ENCODE measurements at regions not wholly inside any gene's neighbourhood (a gene's known extent, or its start where the extent isn't known, plus 50 kb on each side); places are given as distances from the start of the nearest gene placed in this dataset.
"Not testable (repeated sequence)": the region's sequence is repeated elsewhere in the genome, so short reads cannot be mapped to it uniquely, and the experiment has no call there.

DNA sequence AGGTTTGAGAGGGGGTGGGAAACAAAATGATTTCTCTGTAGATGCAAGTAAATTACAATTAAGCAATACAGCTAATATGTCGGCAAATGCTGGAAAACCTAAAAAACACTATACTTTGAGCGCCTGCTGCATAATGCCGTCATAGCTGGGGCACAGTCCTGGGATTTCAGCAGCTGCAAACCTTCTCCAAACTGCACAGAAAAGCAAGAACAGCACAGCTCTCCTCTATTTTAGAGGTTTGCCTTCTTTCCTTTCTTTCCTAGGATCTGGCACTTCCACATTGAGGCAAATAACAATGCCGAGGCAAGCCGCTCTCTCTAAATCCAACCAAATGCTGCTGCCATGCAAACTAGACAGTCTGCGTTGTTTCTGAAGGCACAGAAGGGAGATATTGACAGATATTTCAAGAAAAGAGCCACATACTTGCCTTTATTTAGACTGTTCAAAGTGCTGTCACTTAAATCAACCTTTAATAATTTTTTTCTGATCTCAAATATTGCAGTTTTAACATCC is 287.1 kb upstream of the G2E3 start:
- no peak overlapping the region for H3K4me3 Mint-ChIP-seq
- no peak for DNase-seq (ENCODE audit: extremely low spot score, unreplicated experiment)

DNA sequence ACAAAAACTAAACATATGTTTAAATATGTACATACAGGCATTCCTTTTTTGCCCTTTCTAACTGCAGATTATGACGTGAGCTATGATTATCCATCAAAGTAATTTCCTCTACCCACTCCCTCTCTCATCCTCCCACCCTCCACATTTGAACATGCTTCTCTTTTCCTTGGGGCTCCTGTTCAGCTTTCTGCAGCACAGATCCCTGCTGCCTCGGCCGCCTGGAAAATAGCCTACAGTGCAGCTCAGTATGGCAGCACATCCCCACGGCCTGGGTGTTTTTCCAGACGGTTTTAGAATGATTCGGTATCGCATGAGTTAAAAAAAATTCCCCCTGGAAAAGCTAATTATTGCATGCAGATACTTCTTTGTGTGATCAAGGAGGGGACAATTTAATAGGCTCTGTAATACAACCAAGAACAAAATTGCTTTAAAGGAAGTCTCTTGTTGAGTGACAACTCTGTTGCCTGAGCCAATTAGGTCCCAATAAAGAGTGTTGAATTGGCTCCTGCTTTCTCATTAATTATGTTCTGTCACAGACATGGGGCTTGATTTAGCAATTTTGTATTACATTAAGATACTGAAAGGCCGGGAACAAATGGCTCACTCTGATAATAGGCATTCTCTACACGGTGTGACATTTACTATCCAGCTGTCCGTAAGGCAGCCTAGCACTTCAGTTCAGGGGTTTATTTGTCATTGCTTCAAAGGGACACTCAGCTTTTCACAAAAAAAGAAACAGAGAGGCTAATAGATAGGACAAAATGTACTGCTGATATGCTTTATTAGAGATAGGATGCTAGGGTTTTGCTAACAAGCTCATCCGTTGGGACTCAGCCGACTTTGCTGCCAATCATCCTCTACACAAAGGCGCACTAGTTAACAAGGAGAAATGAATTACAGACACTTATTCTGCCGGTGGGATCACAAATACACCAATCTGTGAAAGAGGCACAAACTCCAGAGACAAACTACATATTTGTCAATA is 285.8 kb upstream of the G2E3 start:
- Mint-ChIP-seq H3K36me3 (no peaks in the 10 kb centered on the region), H3K27me3 (peaks cover 37% of the 10 kb centered on the region), H3K9me3 (no peaks in the 10 kb centered on the region), H3K4me3 (no peak overlapping the region), H3K4me1 (ENCODE audit: unreplicated experiment) (peaks cover 17% of the 10 kb centered on the region), H3K27ac (no peak overlapping the region)
- no peak for DNase-seq (ENCODE audit: extremely low spot score, unreplicated experiment)
- TF ChIP-seq, protein P1, sequence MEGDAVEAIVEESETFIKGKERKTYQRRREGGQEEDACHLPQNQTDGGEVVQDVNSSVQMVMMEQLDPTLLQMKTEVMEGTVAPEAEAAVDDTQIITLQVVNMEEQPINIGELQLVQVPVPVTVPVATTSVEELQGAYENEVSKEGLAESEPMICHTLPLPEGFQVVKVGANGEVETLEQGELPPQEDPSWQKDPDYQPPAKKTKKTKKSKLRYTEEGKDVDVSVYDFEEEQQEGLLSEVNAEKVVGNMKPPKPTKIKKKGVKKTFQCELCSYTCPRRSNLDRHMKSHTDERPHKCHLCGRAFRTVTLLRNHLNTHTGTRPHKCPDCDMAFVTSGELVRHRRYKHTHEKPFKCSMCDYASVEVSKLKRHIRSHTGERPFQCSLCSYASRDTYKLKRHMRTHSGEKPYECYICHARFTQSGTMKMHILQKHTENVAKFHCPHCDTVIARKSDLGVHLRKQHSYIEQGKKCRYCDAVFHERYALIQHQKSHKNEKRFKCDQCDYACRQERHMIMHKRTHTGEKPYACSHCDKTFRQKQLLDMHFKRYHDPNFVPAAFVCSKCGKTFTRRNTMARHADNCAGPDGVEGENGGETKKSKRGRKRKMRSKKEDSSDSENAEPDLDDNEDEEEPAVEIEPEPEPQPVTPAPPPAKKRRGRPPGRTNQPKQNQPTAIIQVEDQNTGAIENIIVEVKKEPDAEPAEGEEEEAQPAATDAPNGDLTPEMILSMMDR (conservative IDR thresholded peaks at IDR 0.05) = no peak

More for the DNA sequence above, 287.1 kb upstream of the G2E3 start:
- Mint-ChIP-seq H3K9me3 (no peaks in the 10 kb centered on the region), H3K27me3 (peaks cover 34% of the 10 kb centered on the region), H3K4me1 (ENCODE audit: unreplicated experiment) (peaks cover 17% of the 10 kb centered on the region), H3K27ac (no peak overlapping the region), H3K36me3 (no peaks in the 10 kb centered on the region)
- TF ChIP-seq, protein P1 (conservative IDR thresholded peaks at IDR 0.05) = no peak

DNA sequence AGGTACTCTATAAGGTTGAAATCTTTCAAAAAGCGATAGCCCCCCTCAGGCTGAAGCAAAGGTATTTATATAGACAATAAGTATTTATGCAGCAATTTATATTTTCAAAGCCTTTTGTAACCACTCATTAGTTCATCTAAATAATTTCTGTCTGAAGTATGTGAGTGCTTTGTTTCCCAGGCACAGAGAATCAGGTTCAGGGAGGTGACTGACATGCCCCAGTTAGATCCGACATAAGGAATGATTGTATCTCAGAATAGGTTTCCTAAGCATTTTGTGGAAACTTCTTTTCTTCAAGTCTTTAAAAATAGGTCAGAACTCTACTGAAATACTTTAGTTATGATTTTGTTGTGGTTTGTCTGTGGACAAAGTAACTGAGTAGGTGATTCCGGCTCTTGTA is 283.4 kb upstream of the G2E3 start:
- Mint-ChIP-seq H3K36me3 (no peaks in the 10 kb centered on the region), H3K4me3 (no peak overlapping the region), H3K27me3 (peaks cover 26% of the 10 kb centered on the region), H3K4me1 (ENCODE audit: unreplicated experiment) (peaks cover 15% of the 10 kb centered on the region), H3K27ac (no peak overlapping the region), H3K9me3 (no peaks in the 10 kb centered on the region)
- TF ChIP-seq, protein P1 (conservative IDR thresholded peaks at IDR 0.05) = no peak
- no peak for DNase-seq (ENCODE audit: extremely low spot score, unreplicated experiment)

DNA sequence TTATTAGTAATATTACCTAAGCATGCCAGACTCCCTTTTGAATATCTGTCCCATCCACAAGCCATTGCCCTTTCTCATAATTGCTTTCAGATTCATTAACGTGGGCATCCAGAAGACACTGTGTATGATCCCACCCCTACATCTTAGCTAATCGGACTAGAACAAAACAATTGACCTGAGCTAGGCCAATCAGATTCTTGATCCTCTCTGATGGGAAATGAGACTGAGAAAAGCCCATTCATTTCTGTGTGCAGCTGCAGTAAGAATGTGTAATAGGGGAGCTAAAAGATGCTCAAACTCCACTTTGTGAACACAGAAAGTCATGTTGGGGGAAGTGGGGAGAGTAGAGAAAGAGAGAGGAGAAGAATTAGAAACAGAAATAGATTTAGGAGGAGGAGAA is 281.7 kb upstream of the G2E3 start:
- H3K27me3 Mint-ChIP-seq = peaks cover 24% of the 10 kb centered on the region

DNA sequence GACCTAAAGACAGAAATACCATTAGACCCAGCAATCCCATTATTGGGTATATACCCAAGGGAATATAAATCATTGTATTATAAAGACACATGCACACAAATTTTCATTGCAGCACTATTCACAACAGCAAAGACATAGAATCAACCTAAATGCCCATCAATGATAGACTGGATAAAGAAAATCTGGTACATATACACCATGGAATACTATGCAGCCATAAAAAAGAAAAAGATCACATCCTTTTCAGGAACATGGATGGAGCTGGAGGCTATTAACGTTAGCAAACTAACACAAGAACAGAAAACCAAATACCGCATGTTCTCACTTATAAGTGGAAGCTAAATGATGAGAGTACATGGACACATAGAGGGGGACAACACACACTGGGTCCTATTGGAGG is 280.1 kb upstream of the G2E3 start:
- DNase-seq (ENCODE audit: extremely low spot score, unreplicated experiment); H3K4me3 Mint-ChIP-seq; H3K27ac Mint-ChIP-seq; H3K36me3 Mint-ChIP-seq; H3K9me3 Mint-ChIP-seq; H3K4me1 Mint-ChIP-seq (ENCODE audit: unreplicated experiment): not testable (repeated sequence)
- peaks cover 20% of the 10 kb centered on the region for H3K27me3 Mint-ChIP-seq

More for the DNA sequence above, 281.7 kb upstream of the G2E3 start:
- Mint-ChIP-seq H3K9me3 (no peaks in the 10 kb centered on the region), H3K36me3 (no peaks in the 10 kb centered on the region), H3K4me3 (no peak overlapping the region), H3K4me1 (ENCODE audit: unreplicated experiment) (peaks cover 11% of the 10 kb centered on the region), H3K27ac (no peak overlapping the region)
- TF ChIP-seq, protein P1 (conservative IDR thresholded peaks at IDR 0.05) = no peak
- no peak for DNase-seq (ENCODE audit: extremely low spot score, unreplicated experiment)

DNA sequence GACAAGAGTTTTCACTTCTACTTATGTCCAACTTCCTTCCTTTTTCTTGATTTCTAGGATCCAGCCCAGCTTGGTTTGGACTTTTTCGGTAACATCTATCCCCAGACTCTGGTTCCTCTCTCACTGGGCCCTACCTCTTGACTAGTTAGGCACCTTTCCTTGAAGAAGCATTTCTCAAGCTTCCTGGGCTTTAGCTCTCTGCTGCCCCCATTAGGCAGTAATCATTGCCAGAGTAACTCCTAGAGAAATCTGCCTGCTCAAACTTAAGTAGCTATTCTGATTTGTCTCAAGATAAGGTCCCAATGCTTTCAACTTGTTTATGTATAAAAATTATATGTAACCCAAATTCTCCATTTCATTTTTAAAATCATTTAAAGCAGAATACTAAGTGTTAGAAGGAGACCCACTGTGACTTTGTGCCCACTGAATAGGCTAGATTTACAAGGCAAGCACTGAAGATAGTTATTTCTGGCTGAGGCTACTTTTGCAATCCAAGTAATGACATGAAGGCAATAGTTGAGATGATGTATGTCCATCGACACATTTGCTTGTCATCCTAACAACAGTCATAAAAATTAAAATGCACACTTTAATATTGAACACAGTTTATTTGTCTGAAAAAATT is 275.0 kb upstream of the G2E3 start:
- DNase-seq (ENCODE audit: extremely low spot score, unreplicated experiment) = no peak
- H3K4me3 Mint-ChIP-seq = no peak overlapping the region
- H3K9me3 Mint-ChIP-seq = no peaks in the 10 kb centered on the region
- H3K36me3 Mint-ChIP-seq = no peaks in the 10 kb centered on the region
- H3K27ac Mint-ChIP-seq = no peak overlapping the region
- no peaks in the 10 kb centered on the region for H3K27me3 Mint-ChIP-seq
- TF ChIP-seq, protein P1 (conservative IDR thresholded peaks at IDR 0.05) = peak; percentile 77
- no peaks in the 10 kb centered on the region for H3K4me1 Mint-ChIP-seq (ENCODE audit: unreplicated experiment)

All from type B pancreatic cell (in vitro differentiated cells).